Esophagus (tissue), 2 donors: ENCODE measurements at regions not wholly inside any gene's neighbourhood (a gene's known extent, or its start where the extent isn't known, plus 50 kb on each side); places are given as distances from the start of the nearest gene placed in this dataset.

ENCODE experiments used
- H3K27ac ChIP-seq, 2 donors: one replicate each; pipeline ENCODE4 v1.5.1; 2013; ENCODE audit warnings: low read depth in 2 of 2, mild to moderate bottlenecking in 2 of 2, inconsistent platforms in 1 of 2, low read length in 1 of 2, moderate library complexity in 1 of 2
- H3K27me3 ChIP-seq, 2 donors: one replicate each; pipeline ENCODE4 v1.6.1; 2013; ENCODE audit warnings: low read length in 2 of 2, control low read depth in 1 of 2, mild to moderate bottlenecking in 1 of 2; ENCODE audit not compliant: insufficient read depth in 2 of 2, control insufficient read depth in 1 of 2
- H3K36me3 ChIP-seq, 2 donors: one replicate each; pipeline ENCODE4 v1.6.1; 2013; ENCODE audit warnings: low read length in 1 of 2; ENCODE audit not compliant: control insufficient read depth in 2 of 2, insufficient read depth in 2 of 2
- H3K4me1 ChIP-seq, 2 donors: one replicate each; pipeline ENCODE4 v1.6.1; 2013; ENCODE audit warnings: low read length in 1 of 2; ENCODE audit not compliant: control insufficient read depth in 2 of 2, insufficient read depth in 2 of 2
- H3K4me3 ChIP-seq, 2 donors: one replicate each; pipeline ENCODE4 v1.5.1; 2013; ENCODE audit warnings: low read length in 2 of 2, mild to moderate bottlenecking in 2 of 2, low read depth in 1 of 2, moderate library complexity in 1 of 2
- H3K9me3 ChIP-seq, 2 donors: one replicate each; pipeline ENCODE4 v1.6.1; 2013; ENCODE audit warnings: mild to moderate bottlenecking in 2 of 2, low read depth in 1 of 2, low read length in 1 of 2, moderate library complexity in 1 of 2; ENCODE audit not compliant: control insufficient read depth in 2 of 2, insufficient read depth in 1 of 2
- WGBS, 2 donors: extraction: QIAGEN DNeasy Blood & Tissue Kit; methylation state at CpG; one replicate each; pipeline ENCODE4 v1.1.7; 2013; 5-methylcytosine and 5-hydroxymethylcytosine counted together
- donor health status: healthy with polysubstance abuse.
- donor health status: Bipolar disorder and iron deficiency.

DNA sequence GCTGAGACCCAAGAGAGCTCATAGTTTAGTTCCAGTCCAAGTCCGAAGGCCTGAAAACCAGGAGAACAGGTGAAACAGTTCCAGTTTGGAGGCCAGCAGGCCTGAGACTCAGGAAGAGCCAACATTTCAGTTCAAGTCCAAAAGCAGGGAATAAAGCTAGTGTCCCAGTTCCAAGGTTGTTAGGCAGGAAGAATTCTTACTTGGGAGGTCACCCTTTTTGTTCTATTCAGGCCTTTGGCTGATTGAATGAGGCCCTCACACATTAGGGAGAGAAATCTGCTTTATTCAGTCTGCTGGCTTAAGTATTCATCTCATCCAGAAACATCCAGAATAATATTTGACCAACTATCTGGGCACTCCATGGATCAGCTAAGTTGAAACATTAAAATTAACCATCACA lies 294.6 kb downstream of the PCNX1 start:
- H3K36me3 ChIP-seq, result no peaks in the 10 kb centered on the region
- H3K9me3 ChIP-seq, result no peaks in the 10 kb centered on the region
- H3K4me1 ChIP-seq, result peaks cover 0 to 3% of the 10 kb centered on the region in 2 donors
- H3K4me3 ChIP-seq, result no peak overlapping the region
- H3K27me3 ChIP-seq, result no peaks in the 10 kb centered on the region
- 93 to 97% methylated on average over 1 of the region's 1 CpG for WGBS, 2 donors
- no peak overlapping the region for H3K27ac ChIP-seq

DNA sequence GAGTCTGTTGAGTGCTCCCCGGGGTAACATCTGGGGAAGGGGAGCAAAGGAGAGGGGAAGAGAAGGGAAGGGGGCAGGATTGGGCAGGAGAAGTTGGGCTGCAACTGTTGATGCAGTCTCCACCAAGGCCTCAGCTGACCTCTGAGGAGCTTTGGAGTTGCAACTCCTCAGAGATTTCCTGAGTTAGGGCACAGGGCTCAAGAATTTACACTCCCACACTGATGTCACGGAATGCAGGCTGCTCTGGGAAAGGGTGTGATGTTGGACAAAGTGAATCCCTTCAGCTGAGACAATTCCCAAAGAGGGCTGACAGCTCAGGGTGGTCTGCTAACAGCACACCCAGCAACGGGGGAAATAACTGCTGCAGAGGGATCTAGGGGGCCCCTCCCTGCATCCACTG lies 295.6 kb downstream of the PCNX1 start:
- Histone ChIP-seq H3K9me3 (no peaks in the 10 kb centered on the region), H3K27me3 (no peaks in the 10 kb centered on the region), H3K4me1 (peaks cover 0 to 4% of the 10 kb centered on the region in 2 donors), H3K36me3 (no peaks in the 10 kb centered on the region), H3K27ac (no peak overlapping the region), H3K4me3 (no peak overlapping the region)
- 73 to 74% methylated on average over 3 of the region's 3 CpGs for WGBS, 2 donors

DNA sequence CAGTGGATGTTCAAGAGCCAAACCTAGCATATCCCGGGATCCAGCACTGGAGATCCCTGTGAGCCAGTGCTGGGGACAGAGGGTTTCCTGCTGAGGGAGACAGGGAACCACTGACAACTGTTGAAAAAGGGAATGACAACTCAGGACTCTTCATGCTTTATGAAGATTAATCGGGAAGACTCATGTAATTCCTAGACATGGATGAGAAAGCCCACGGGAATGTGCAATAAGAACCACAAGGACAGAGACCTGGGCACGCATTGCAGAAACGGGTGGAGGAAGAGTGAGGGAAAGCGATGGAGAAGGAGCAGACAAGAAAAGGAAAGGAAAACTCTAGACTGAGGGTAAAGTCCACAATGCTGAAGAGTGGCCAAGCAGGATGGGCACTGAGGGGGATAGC lies 296.0 kb downstream of the PCNX1 start:
- Histone ChIP-seq H3K27me3 (no peaks in the 10 kb centered on the region), H3K9me3 (no peaks in the 10 kb centered on the region), H3K27ac (no peak overlapping the region), H3K4me1 (peaks cover 0 to 4% of the 10 kb centered on the region in 2 donors), H3K4me3 (no peak overlapping the region), H3K36me3 (no peaks in the 10 kb centered on the region)
- 83 to 87% methylated on average over 6 of the region's 6 CpGs for WGBS, 2 donors

DNA sequence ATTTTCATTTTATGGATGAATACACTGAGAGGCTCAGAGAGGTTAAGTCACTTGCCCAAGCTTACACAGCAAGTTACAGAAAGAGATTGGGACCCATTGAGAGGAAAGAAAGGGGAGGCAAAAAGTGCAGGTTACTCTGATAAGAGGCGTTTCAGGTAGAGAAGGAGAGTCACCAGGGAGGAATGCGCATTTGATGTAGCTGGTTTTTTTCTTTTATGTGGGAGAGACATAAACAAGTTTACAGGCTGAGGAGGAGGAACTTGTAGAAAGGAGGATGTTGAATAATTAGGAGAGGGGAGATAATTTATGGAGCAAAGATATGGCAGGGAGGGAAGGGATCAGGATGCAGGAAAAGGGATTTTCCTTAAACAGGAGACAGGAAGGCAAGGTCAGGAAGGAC lies 297.0 kb downstream of the PCNX1 start:
- Histone ChIP-seq H3K27ac (no peak overlapping the region), H3K4me3 (no peak overlapping the region), H3K4me1 (peaks cover 0 to 4% of the 10 kb centered on the region in 2 donors), H3K9me3 (no peaks in the 10 kb centered on the region), H3K36me3 (no peaks in the 10 kb centered on the region), H3K27me3 (no peaks in the 10 kb centered on the region)
- 76 to 83% methylated on average over 2 of the region's 2 CpGs for WGBS, 2 donors

DNA sequence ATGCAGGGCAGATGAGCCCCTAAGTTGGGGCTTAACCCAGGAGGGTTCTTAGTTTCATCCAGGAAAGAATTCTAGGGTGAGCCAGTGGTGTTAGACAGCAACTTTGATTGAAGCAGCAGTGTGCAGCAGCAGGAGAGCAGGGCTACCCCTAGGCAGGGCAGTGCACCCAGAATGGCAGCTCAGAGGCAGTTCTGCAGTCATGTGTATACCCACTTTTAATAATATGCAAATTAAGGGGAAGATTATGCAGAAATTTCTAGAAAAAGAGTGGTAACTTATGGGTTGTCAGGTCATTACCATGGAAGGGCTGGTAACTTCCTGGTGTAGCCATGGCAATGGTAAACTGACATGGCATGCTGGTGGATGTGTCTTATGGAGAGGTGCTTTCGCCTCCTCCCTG lies 297.5 kb downstream of the PCNX1 start:
- Histone ChIP-seq H3K36me3 (no peaks in the 10 kb centered on the region), H3K9me3 (no peaks in the 10 kb centered on the region), H3K4me3 (no peak overlapping the region), H3K4me1 (peaks cover 0 to 4% of the 10 kb centered on the region in 2 donors), H3K27ac (no peak overlapping the region), H3K27me3 (no peaks in the 10 kb centered on the region)
- WGBS, 2 donors, result 59 to 87% methylated on average over 1 of the region's 1 CpG

DNA sequence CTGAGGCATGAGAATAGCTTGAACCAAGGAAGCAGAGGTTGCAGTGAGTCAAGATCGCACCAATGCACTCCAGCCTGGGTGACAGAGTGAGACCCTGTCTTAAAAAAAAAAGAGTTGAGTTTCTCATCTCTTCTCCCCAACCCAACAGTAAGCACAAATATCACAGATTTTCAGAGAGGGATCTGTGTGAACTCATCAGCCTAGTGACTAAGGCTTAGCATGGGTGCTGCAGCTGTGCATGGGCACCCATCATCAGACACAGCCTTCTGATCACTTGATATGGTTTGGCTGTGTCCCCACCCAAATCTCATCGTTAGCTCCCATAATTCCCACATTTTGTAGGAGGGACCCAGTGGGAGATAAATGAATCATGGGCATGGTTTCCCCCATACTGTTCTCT lies 298.9 kb downstream of the PCNX1 start:
- no peak overlapping the region for H3K4me3 ChIP-seq
- H3K36me3 ChIP-seq, result no peaks in the 10 kb centered on the region
- no peak overlapping the region for H3K27ac ChIP-seq
- 87 to 95% methylated on average over 2 of the region's 2 CpGs for WGBS, 2 donors
- peaks cover 0 to 4% of the 10 kb centered on the region in 2 donors for H3K4me1 ChIP-seq
- H3K9me3 ChIP-seq, result no peaks in the 10 kb centered on the region
- H3K27me3 ChIP-seq, result no peaks in the 10 kb centered on the region

DNA sequence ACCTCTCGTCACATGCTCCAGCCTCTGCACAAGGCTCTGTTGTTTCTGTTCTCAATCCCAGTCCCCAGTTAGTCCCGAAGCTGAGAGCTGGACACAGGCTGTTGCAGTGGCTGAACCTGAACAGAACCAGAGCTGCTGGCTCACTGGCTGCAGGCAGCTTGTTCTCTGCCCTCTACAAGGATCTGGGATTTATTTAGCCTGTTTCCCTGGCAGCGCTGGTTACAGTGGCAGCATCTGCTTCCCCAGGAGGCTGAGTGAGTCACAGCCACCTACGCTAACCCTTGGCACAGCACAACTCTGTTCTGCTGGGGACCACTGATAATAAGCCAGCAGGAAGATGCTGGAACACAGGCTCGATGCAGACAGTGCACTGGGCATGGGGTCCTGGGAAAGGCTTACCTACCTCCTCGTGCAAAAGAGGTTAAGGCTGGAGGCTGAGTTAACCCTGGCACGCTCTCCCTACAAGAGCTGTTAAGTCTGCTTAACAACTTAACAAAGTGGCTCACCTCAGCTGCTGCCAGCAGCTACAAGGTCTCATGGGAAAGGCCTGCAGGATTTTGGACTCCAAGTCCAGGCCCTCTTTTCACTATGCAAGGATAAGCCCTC lies 299.6 kb downstream of the PCNX1 start:
- H3K9me3 ChIP-seq, result no peaks in the 10 kb centered on the region
- H3K36me3 ChIP-seq, result no peaks in the 10 kb centered on the region
- 33 to 45% methylated on average over 7 of the region's 7 CpGs for WGBS, 2 donors
- no peak overlapping the region for H3K4me3 ChIP-seq
- no peaks in the 10 kb centered on the region for H3K27me3 ChIP-seq
- peaks cover 0 to 4% of the 10 kb centered on the region in 2 donors for H3K4me1 ChIP-seq
- no peak overlapping the region for H3K27ac ChIP-seq

DNA sequence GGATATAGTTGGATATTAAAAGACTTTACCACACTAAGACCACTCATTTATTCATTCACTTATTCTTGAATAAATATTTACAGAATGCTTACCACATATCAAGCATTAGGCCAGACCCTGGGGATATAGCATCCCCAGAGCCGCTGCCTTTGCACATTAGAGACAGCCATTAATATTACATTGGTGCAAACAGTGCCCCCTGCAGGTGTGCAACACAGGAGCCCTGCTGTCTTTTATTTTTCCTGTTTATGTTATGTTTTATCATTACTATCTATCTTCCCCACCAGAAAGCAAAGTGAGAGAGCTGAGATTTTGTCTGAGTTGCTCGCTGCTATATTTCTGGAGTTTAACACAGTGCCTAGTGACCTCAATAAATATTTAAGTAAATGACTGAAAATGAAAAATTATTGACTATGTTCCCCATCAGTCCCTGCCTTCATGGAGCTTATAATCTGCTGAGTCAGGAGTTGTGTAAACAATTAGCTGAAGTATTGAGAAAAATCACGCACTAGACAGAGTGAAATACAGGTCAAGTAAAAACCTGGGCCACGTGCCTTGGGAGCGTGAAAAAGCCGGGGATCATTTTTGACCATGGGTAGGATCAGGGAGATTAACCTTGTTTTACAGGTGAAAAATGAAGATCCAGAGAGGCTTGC lies 301.6 kb downstream of the PCNX1 start:
- Histone ChIP-seq H3K4me1 (peaks cover 0 to 4% of the 10 kb centered on the region in 2 donors), H3K9me3 (no peaks in the 10 kb centered on the region), H3K27me3 (no peaks in the 10 kb centered on the region), H3K4me3 (no peak overlapping the region), H3K27ac (no peak overlapping the region), H3K36me3 (no peaks in the 10 kb centered on the region)
- 93 to 97% methylated on average over 6 of the region's 6 CpGs for WGBS, 2 donors

DNA sequence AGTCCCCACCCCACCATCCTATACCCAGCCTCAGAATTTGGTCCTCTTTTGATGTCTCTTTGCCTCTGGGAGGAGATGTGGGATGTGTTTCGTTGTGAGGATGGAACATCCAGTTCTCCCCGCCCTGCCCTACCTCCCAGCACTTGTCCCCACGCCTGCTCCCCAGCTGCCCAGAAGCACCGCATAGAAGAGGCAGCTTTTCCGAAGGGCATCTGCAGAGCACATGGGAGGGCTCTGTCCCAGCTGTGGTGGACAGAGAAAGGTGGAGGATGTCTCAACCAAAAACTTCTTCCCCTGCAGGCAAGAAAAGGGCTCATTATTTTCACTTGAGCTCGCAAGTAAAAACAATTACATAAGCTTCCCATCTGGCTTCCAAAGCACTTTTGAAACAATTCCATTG lies 302.6 kb downstream of the PCNX1 start:
- H3K4me1 ChIP-seq, result peaks cover 0 to 4% of the 10 kb centered on the region in 2 donors

DNA sequence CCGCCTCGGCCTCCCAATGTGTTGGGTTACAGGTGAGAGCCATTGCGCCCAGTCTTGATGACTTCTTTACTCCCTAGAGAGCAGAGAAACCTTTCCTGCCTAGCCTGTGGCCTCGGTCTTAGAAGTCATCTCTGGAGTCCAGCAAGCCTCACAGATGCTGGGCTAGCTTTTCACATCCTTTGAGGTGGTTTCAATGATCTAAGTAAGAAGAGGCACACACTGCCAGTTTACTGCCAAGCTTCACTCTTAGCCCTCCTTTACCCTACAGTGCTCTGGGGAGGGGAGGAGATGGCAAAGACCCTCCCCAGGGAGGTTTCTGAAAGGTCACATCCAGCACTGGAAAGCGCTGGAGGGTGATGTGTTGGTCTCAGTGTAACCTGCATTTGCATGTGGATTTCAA lies 304.8 kb downstream of the PCNX1 start:
- no peaks in the 10 kb centered on the region for H3K36me3 ChIP-seq
- no peaks in the 10 kb centered on the region for H3K9me3 ChIP-seq
- H3K27me3 ChIP-seq, result no peaks in the 10 kb centered on the region
- no peak overlapping the region for H3K4me3 ChIP-seq
- no peaks in the 10 kb centered on the region for H3K4me1 ChIP-seq
- H3K27ac ChIP-seq, result no peak overlapping the region
- WGBS, 2 donors, result 86 to 94% methylated on average over 5 of the region's 5 CpGs

More for the DNA sequence above, 302.6 kb downstream of the PCNX1 start:
- H3K36me3 ChIP-seq, result no peaks in the 10 kb centered on the region
- H3K27me3 ChIP-seq, result no peaks in the 10 kb centered on the region
- WGBS, 2 donors, result 80 to 85% methylated on average over 6 of the region's 6 CpGs
- no peak overlapping the region for H3K27ac ChIP-seq
- H3K9me3 ChIP-seq, result no peaks in the 10 kb centered on the region
- H3K4me3 ChIP-seq, result no peak overlapping the region
